Right lobe of liver (tissue), 4 donors: ENCODE measurements at regions not wholly inside any gene's neighbourhood (a gene's known extent, or its start where the extent isn't known, plus 50 kb on each side); places are given as distances from the start of the nearest gene placed in this dataset.

Source experiments
- CTCF ChIP-seq, 4 donors: fragments of 200-600 bp in 3 of 4; fragments of 450-650 bp in 1 of 4; IDR thresholded peaks; one replicate each; pipeline versions ENCODE4 v1.5.1 to v1.8.0; 2016 to 2022; ENCODE audit warnings: antibody characterized with exemption in 4 of 4, mild to moderate bottlenecking in 2 of 4
- POLR2A ChIP-seq: fragments of 450-650 bp; IDR thresholded peaks from one replicate; pipeline ENCODE4 v1.6.1; 2017; ENCODE audit warnings: antibody characterized with exemption, mild to moderate bottlenecking
- donor health status: DM: no; HTN: no; CAD: no.
- donor health status: DM: no; HTN: no; CAD: no.
- donor health status: DM: no; HTN: yes; CAD: no.

- no peak for TF ChIP-seq CTCF (IDR thresholded peaks at IDR 0.05)
- no peak for TF ChIP-seq POLR2A
Observed at GRCh38 chr21:15436031-15436430, 293.8 kb upstream of the USP25 start.
